Esophagus muscularis mucosa (tissue), 4 donors: ENCODE measurements at regions not wholly inside any gene's neighbourhood (a gene's known extent, or its start where the extent isn't known, plus 50 kb on each side); places are given as distances from the start of the nearest gene placed in this dataset.

Experiments
- DNase-seq: peaks from one replicate; pipeline ENCODE4 v3.0.0-alpha.2; 2017; ENCODE audit errors: extremely low spot score
- H3K27ac ChIP-seq, 4 donors: fragments of 200-600 bp; sonication (generic); replicated peaks in 1 of 4; 1 replicate in 3 of 4; 2 replicates in 1 of 4; pipeline ENCODE4 v1.5.1; 2016 to 2019; ENCODE audit warnings: mild to moderate bottlenecking in 1 of 4
- H3K27me3 ChIP-seq, 4 donors: fragments of 200-600 bp; sonication (generic); one replicate each; pipeline versions ENCODE4 v1.5.1 to v1.6.0; 2016 to 2019
- H3K36me3 ChIP-seq, 4 donors: fragments of 200-600 bp; sonication (generic); one replicate each; pipeline ENCODE4 v1.5.1; 2016 to 2019
- H3K4me1 ChIP-seq, 4 donors: fragments of 200-600 bp; sonication (generic); one replicate each; pipeline ENCODE4 v1.5.1; 2016 to 2019
- H3K4me3 ChIP-seq, 4 donors: fragments of 200-600 bp; sonication (generic); 1 replicate in 2 of 4; 2 replicates in 2 of 4; pipeline ENCODE4 v1.5.1; 2016 to 2019; ENCODE audit warnings: mild to moderate bottlenecking in 4 of 4, moderate library complexity in 1 of 4
- H3K9me3 ChIP-seq, 4 donors: fragments of 200-600 bp; sonication (generic); 1 replicate in 3 of 4; 2 replicates in 1 of 4; pipeline ENCODE4 v1.5.1; 2016 to 2019
- EP300 ChIP-seq: sonication (generic); formaldehyde crosslinking; IDR thresholded peaks from one replicate; pipeline ENCODE4 v1.6.1; 2017; ENCODE audit warnings: antibody characterized with exemption
- POLR2A ChIP-seq: fragments of 450-650 bp; IDR thresholded peaks from one replicate; pipeline ENCODE4 v1.6.1; 2017; ENCODE audit warnings: antibody characterized with exemption, moderate library complexity, mild to moderate bottlenecking, low read depth
- POLR2AphosphoS5 ChIP-seq, 2 donors: sonication (generic); formaldehyde crosslinking; IDR thresholded peaks; one replicate each; pipeline ENCODE4 v1.6.1; 2017; ENCODE audit warnings: antibody characterized with exemption in 2 of 2
- WGBS: methylation state at CpG from one replicate; pipeline ENCODE4 v1.1.5; 2018; 5-methylcytosine and 5-hydroxymethylcytosine counted together
- intact Hi-C: fragments of 100-400 bp; cut with DNase I; formaldehyde crosslinking; loops from one replicate; pipeline ENCODE4 v1.15.1; 2023
- TF ChIP-seq, protein P1 (sequence below), 3 experiments: fragments of 200-600 bp in 2 of 3; fragments of 450-650 bp in 1 of 3; sonication (generic) in 2 of 3; IDR thresholded peaks; one replicate each; pipeline ENCODE4 v1.5.1; 2017 to 2019; ENCODE audit warnings: antibody characterized with exemption in 3 of 3, mild to moderate bottlenecking in 2 of 3, moderate library complexity in 1 of 3

DNA sequence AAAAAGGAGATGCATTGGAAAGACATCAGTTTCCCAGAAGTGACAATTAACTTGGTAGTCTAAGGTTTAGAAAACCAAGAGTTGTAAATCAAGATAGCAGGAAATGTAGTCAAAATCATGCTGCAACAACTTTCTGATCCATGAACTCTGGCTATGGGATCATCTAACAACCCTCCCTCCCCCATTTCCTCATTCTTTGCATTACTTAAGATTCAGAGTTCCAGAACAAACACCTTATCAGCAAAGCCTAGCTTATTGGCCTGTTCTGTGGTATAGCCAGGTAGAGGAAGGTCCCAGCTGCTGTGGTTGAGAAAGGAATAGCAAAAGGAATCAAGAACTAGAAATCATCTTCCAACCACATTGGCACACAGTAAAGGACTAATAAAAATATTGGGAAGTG lies 651.1 kb downstream of the METTL15 start:
- Histone ChIP-seq H3K4me3 (no peak overlapping the region), H3K27ac (no peak overlapping the region), H3K4me1 (peaks cover 0 to 18% (median 1%) of the 10 kb centered on the region in 4 donors), H3K27me3 (no peaks in the 10 kb centered on the region), H3K9me3 (no peaks in the 10 kb centered on the region), H3K36me3 (no peaks in the 10 kb centered on the region)
- TF ChIP-seq, protein P1, sequence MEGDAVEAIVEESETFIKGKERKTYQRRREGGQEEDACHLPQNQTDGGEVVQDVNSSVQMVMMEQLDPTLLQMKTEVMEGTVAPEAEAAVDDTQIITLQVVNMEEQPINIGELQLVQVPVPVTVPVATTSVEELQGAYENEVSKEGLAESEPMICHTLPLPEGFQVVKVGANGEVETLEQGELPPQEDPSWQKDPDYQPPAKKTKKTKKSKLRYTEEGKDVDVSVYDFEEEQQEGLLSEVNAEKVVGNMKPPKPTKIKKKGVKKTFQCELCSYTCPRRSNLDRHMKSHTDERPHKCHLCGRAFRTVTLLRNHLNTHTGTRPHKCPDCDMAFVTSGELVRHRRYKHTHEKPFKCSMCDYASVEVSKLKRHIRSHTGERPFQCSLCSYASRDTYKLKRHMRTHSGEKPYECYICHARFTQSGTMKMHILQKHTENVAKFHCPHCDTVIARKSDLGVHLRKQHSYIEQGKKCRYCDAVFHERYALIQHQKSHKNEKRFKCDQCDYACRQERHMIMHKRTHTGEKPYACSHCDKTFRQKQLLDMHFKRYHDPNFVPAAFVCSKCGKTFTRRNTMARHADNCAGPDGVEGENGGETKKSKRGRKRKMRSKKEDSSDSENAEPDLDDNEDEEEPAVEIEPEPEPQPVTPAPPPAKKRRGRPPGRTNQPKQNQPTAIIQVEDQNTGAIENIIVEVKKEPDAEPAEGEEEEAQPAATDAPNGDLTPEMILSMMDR (IDR thresholded peaks at IDR 0.05): no peak
- TF ChIP-seq POLR2A (no peak), POLR2AphosphoS5 (IDR thresholded peaks at IDR 0.05) (no peak), EP300 (no peak)
- intact Hi-C loops: no loop called here
- DNase-seq: no peak

DNA sequence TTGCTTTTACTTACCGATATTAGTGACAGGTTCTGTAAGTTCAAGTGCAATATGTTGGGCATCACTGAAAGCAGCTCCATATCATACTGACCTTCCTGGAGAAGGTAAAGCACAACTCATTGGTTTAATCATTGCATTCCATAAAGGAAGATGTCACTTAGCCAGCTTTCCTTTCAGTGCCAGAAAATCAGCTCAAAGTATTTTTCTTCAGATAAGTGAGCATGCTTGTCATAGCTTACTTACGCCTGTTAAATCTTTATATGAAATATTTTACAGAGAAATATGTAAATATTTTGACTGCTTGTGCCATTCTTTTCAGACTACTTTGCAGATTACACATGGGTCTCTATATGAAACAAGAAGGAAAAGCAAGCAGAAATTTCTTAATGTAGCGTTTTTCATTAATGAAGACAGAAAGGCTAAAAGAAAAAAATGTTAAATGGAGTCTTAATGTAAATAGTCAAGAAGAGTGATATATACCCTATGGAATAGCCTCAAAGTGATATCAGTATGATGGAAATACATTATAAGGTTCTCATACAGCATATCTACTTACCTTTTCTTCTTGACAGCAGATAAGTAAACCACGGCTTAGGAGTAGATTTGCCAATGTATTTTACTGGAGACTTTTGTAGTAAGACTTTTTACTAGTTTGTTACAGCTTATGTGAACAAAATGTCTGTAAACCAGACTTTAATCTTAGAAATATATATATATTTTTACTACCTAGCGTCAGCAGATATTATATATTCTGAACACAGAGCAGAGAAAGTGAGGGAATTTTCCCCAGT lies 649.7 kb downstream of the METTL15 start:
- Histone ChIP-seq H3K27me3 (no peaks in the 10 kb centered on the region), H3K4me3 (no peak overlapping the region), H3K9me3 (no peaks in the 10 kb centered on the region), H3K4me1 (peaks cover 0 to 18% (median 1%) of the 10 kb centered on the region in 4 donors), H3K36me3 (no peaks in the 10 kb centered on the region), H3K27ac (no peak overlapping the region)
- DNase-seq: no peak
- TF ChIP-seq POLR2A: no peak
- TF ChIP-seq EP300: no peak
- no peak for TF ChIP-seq POLR2AphosphoS5 (IDR thresholded peaks at IDR 0.05)
- TF ChIP-seq, protein P1 (IDR thresholded peaks at IDR 0.05): no peak
- WGBS: 59% methylated on average over 5 of the region's 5 CpGs
- intact Hi-C loops: no loop called here

DNA sequence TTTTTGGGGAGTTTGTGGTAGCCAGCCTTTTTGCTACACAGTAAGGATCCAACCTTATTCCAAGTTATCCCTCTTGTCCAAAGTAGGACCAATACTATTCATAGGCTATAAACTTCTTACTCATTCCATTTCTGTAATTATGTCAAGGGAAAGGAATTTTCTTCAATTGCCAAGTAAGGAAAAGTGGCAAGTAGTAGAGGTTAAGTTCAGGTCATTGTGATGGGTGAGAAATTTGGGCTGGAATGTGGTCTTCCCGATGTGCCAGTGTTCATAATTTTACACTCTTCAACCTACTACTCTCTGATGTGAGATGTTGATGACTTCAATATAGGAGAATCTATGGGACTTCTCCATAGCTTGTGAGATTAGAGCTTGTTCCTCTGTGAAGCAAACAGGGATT lies 648.8 kb downstream of the METTL15 start:
- Histone ChIP-seq H3K4me1 (peaks cover 0 to 18% (median 1%) of the 10 kb centered on the region in 4 donors), H3K36me3 (no peaks in the 10 kb centered on the region), H3K27me3 (no peaks in the 10 kb centered on the region), H3K4me3 (no peak overlapping the region), H3K27ac (no peak overlapping the region), H3K9me3 (no peaks in the 10 kb centered on the region)
- DNase-seq: no peak
- 39% methylated on average over 1 of the region's 1 CpG for WGBS
- TF ChIP-seq POLR2A (no peak), EP300 (no peak), POLR2AphosphoS5 (IDR thresholded peaks at IDR 0.05) (no peak)
- TF ChIP-seq, protein P1 (IDR thresholded peaks at IDR 0.05): no peak
- intact Hi-C loops: no loop called here

DNA sequence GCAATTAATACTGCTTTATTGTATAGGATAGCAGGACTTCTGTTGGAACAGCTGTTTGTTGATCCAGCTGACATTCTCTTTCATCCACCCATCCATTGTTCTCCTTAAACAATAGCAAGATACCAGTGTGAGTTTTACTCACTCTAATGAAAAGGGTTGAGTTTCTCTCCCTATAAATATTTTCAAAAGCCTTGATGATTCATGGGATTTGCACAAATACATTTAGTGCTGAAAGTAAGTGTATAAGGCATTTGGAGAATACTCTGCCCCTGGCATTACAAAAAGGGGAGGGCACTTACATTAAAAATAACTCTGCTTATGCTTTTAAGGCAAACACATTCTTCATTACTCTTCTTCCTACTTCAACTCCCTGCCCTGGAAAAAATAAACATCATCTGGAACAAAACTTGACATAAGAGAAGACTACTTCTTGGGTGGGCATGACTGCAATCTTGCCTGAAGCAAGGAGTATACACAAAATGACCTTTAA lies 634.9 kb downstream of the METTL15 start:
- intact Hi-C loops: no loop called here
- no peak overlapping the region for H3K4me3 ChIP-seq
- no peak for DNase-seq
- no peak for TF ChIP-seq POLR2A
- TF ChIP-seq, protein P1 (IDR thresholded peaks at IDR 0.05): no peak
- TF ChIP-seq EP300: no peak
- no peak for TF ChIP-seq POLR2AphosphoS5 (IDR thresholded peaks at IDR 0.05)
- H3K27me3 ChIP-seq: no peaks in the 10 kb centered on the region
- no peaks in the 10 kb centered on the region for H3K36me3 ChIP-seq
- no peaks in the 10 kb centered on the region for H3K9me3 ChIP-seq
- peaks cover 0 to 6% (median 3%) of the 10 kb centered on the region in 4 donors for H3K4me1 ChIP-seq
- no peak overlapping the region for H3K27ac ChIP-seq
